Naive thymus-derived CD8-positive, alpha-beta T cell (primary cell): ENCODE measurements at regions not wholly inside any gene's neighbourhood (a gene's known extent, or its start where the extent isn't known, plus 50 kb on each side); places are given as distances from the start of the nearest gene placed in this dataset.

ENCODE experiments used
- ATAC-seq, 2 donors: fragments of 150-1000 bp; cut with Tn5 transposase in 1 of 2; sonication (Bioruptor Pico), chemical (Tn5 transposase) in 1 of 2; 1 replicate in 1 of 2; 2 replicates in 1 of 2; pipeline ENCODE4 v1.10.0; 2021; ENCODE audit warnings: mild to moderate bottlenecking in 2 of 2, moderate library complexity in 2 of 2
- POLR2A ChIA-PET: fragments of 350-600 bp; sonication (Branson Sonifier 250); formaldehyde crosslinking; loops from one replicate; lab custom pipeline; 2021; ENCODE audit warnings: antibody characterized with exemption; lab: Charles Lee
- DNase-seq, 10 donors: peaks; one replicate each; pipeline versions ENCODE4 v3.0.0 to v3.0.0-alpha.2; 2020 to 2022
- H3K27ac Mint-ChIP-seq, 10 donors: one replicate each; pipeline ENCODE4 v1.8.0; 2020 to 2022; ENCODE audit warnings: mild to moderate bottlenecking in 10 of 10, mixed read lengths in 10 of 10, moderate library complexity in 4 of 10, inconsistent platforms in 1 of 10
- H3K27me3 Mint-ChIP-seq, 5 donors: one replicate each; pipeline ENCODE4 v1.8.0; 2021 to 2022; ENCODE audit warnings: mixed read lengths in 5 of 5
- H3K36me3 Mint-ChIP-seq, 3 donors: one replicate each; pipeline ENCODE4 v1.8.0; 2020 to 2022; ENCODE audit warnings: mixed read lengths in 3 of 3, mild to moderate bottlenecking in 2 of 3, inconsistent platforms in 1 of 3
- H3K4me1 Mint-ChIP-seq, 4 donors: one replicate each; pipeline ENCODE4 v1.8.0; 2021 to 2022; ENCODE audit warnings: mixed read lengths in 4 of 4
- H3K4me3 Mint-ChIP-seq, 10 donors: one replicate each; pipeline ENCODE4 v1.8.0; 2020 to 2022; ENCODE audit warnings: mild to moderate bottlenecking in 10 of 10, mixed read lengths in 10 of 10, moderate library complexity in 6 of 10, inconsistent platforms in 1 of 10
- H3K9me3 Mint-ChIP-seq, 9 donors: one replicate each; pipeline ENCODE4 v1.8.0; 2020 to 2022; ENCODE audit warnings: mixed read lengths in 9 of 9, mild to moderate bottlenecking in 3 of 9, inconsistent platforms in 1 of 9, moderate library complexity in 1 of 9

GRCh38 chr20:11234608-11235007, 560.8 kb upstream of the JAG1 start:
- Mint-ChIP-seq H3K27me3 (peaks cover 0 to 2% (median 0%) of the 10 kb centered on the region in 5 donors), H3K27ac (no peak overlapping the region), H3K4me3 (no peak overlapping the region), H3K4me1 (no peaks in the 10 kb centered on the region), H3K9me3 (peaks cover 0 to 5% (median 0%) of the 10 kb centered on the region in 9 donors), H3K36me3 (no peaks in the 10 kb centered on the region)
- POLR2A ChIA-PET, result no interaction called here
- DNase-seq, result no peak
- no peak for ATAC-seq

- Mint-ChIP-seq H3K27me3 (peaks cover 0 to 2% (median 0%) of the 10 kb centered on the region in 5 donors), H3K36me3 (no peaks in the 10 kb centered on the region), H3K9me3 (peaks cover 0 to 5% (median 0%) of the 10 kb centered on the region in 9 donors), H3K4me3 (no peak overlapping the region), H3K27ac (no peak overlapping the region), H3K4me1 (no peaks in the 10 kb centered on the region)
- POLR2A ChIA-PET, result no interaction called here
- ATAC-seq (no peak), DNase-seq (no peak)
Measured at GRCh38 chr20:11235058-11235457, 561.3 kb upstream of the JAG1 start.

- no peak overlapping the region for H3K27ac Mint-ChIP-seq
- no peak for ATAC-seq
- no peak overlapping the region for H3K4me3 Mint-ChIP-seq
- H3K27me3 Mint-ChIP-seq, result peaks cover 0 to 15% (median 0%) of the 10 kb centered on the region in 5 donors
- H3K9me3 Mint-ChIP-seq, result peaks cover 0 to 23% (median 0%) of the 10 kb centered on the region in 9 donors
- H3K36me3 Mint-ChIP-seq, result no peaks in the 10 kb centered on the region
- no peak for DNase-seq
- POLR2A ChIA-PET, result no interaction called here
- H3K4me1 Mint-ChIP-seq, result no peaks in the 10 kb centered on the region
Measured at GRCh38 chr20:11242320-11242719, 568.5 kb upstream of the JAG1 start.

- POLR2A ChIA-PET, result no interaction called here
- no peak for DNase-seq
- no peaks in the 10 kb centered on the region for H3K4me1 Mint-ChIP-seq
- H3K4me3 Mint-ChIP-seq, result no peak overlapping the region
- ATAC-seq, result no peak
- H3K27ac Mint-ChIP-seq, result no peak overlapping the region
- H3K27me3 Mint-ChIP-seq, result peaks cover 0 to 18% (median 0%) of the 10 kb centered on the region in 5 donors
- H3K36me3 Mint-ChIP-seq, result no peaks in the 10 kb centered on the region
- H3K9me3 Mint-ChIP-seq, result peaks cover 0 to 23% (median 0%) of the 10 kb centered on the region in 9 donors
Measured at GRCh38 chr20:11245431-11245830, 571.6 kb upstream of the JAG1 start.

- no peak for DNase-seq
- H3K4me3 Mint-ChIP-seq, result no peak overlapping the region
- H3K4me1 Mint-ChIP-seq, result no peaks in the 10 kb centered on the region
- H3K27me3 Mint-ChIP-seq, result peaks cover 0 to 14% (median 0%) of the 10 kb centered on the region in 5 donors
- H3K27ac Mint-ChIP-seq, result no peak overlapping the region
- POLR2A ChIA-PET, result no interaction called here
- H3K36me3 Mint-ChIP-seq, result no peaks in the 10 kb centered on the region
- peaks cover 0 to 23% (median 0%) of the 10 kb centered on the region in 9 donors for H3K9me3 Mint-ChIP-seq
- no peak for ATAC-seq
Measured at GRCh38 chr20:11246251-11246775, 572.5 kb upstream of the JAG1 start.

GRCh38 chr20:11247046-11248010, 573.5 kb upstream of the JAG1 start:
- Mint-ChIP-seq H3K4me3 (no peak overlapping the region), H3K4me1 (no peaks in the 10 kb centered on the region), H3K9me3 (peaks cover 0 to 19% (median 2%) of the 10 kb centered on the region in 9 donors), H3K36me3 (no peaks in the 10 kb centered on the region), H3K27ac (no peak overlapping the region), H3K27me3 (peaks cover 0 to 14% (median 0%) of the 10 kb centered on the region in 5 donors)
- POLR2A ChIA-PET, result no interaction called here
- DNase-seq (no peak), ATAC-seq (no peak)

- no peaks in the 10 kb centered on the region for H3K36me3 Mint-ChIP-seq
- no peak overlapping the region for H3K4me3 Mint-ChIP-seq
- H3K27ac Mint-ChIP-seq, result no peak overlapping the region
- no peak for ATAC-seq
- peaks cover 0 to 17% (median 2%) of the 10 kb centered on the region in 9 donors for H3K9me3 Mint-ChIP-seq
- no peak for DNase-seq
- POLR2A ChIA-PET, result no interaction called here
- H3K27me3 Mint-ChIP-seq, result peaks cover 0 to 10% (median 0%) of the 10 kb centered on the region in 5 donors
- no peaks in the 10 kb centered on the region for H3K4me1 Mint-ChIP-seq
Measured at GRCh38 chr20:11248011-11248409, 574.2 kb upstream of the JAG1 start.

- no peak for ATAC-seq
Measured at GRCh38 chr20:11248687-11249638, 575.2 kb upstream of the JAG1 start.

GRCh38 chr20:11249683-11250082, 575.9 kb upstream of the JAG1 start:
- DNase-seq, result no peak
- Mint-ChIP-seq H3K4me1 (no peaks in the 10 kb centered on the region), H3K4me3 (no peak overlapping the region), H3K9me3 (peaks cover 5 to 16% (median 10%) of the 10 kb centered on the region in 9 donors), H3K27ac (no peak overlapping the region), H3K36me3 (peaks cover 0 to 6% (median 0%) of the 10 kb centered on the region in 3 donors), H3K27me3 (peaks cover 0 to 10% (median 0%) of the 10 kb centered on the region in 5 donors)
- ATAC-seq, result no peak
- POLR2A ChIA-PET, result no interaction called here

More at GRCh38 chr20:11248687-11249638, 575.2 kb upstream of the JAG1 start:
- Mint-ChIP-seq H3K4me1 (no peaks in the 10 kb centered on the region), H3K36me3 (peaks cover 0 to 6% (median 0%) of the 10 kb centered on the region in 3 donors), H3K4me3 (no peak overlapping the region), H3K27me3 (peaks cover 0 to 10% (median 0%) of the 10 kb centered on the region in 5 donors), H3K27ac (no peak overlapping the region), H3K9me3 (peaks cover 5 to 17% (median 8%) of the 10 kb centered on the region in 9 donors)
- DNase-seq, result no peak
- POLR2A ChIA-PET, result no interaction called here

- Mint-ChIP-seq H3K27ac (no peak overlapping the region), H3K27me3 (peaks cover 0 to 4% (median 0%) of the 10 kb centered on the region in 5 donors), H3K4me1 (no peaks in the 10 kb centered on the region), H3K9me3 (peaks cover 5 to 26% (median 15%) of the 10 kb centered on the region in 9 donors), H3K36me3 (peaks cover 0 to 6% (median 0%) of the 10 kb centered on the region in 3 donors), H3K4me3 (no peak overlapping the region)
- no peak for ATAC-seq
- no peak for DNase-seq
- POLR2A ChIA-PET, result no interaction called here
Measured at GRCh38 chr20:11252447-11252846, 578.6 kb upstream of the JAG1 start.

GRCh38 chr20:11255455-11255854, 581.7 kb upstream of the JAG1 start:
- ATAC-seq (no peak), DNase-seq (no peak)
- Mint-ChIP-seq H3K27ac (no peak overlapping the region), H3K4me3 (no peak overlapping the region), H3K36me3 (peaks cover 0 to 6% (median 0%) of the 10 kb centered on the region in 3 donors), H3K27me3 (no peaks in the 10 kb centered on the region), H3K9me3 (peaks cover 5 to 31% (median 15%) of the 10 kb centered on the region in 9 donors), H3K4me1 (no peaks in the 10 kb centered on the region)
- POLR2A ChIA-PET, result no interaction called here

- Mint-ChIP-seq H3K4me1 (no peaks in the 10 kb centered on the region), H3K36me3 (peaks cover 0 to 6% (median 0%) of the 10 kb centered on the region in 3 donors), H3K27ac (no peak overlapping the region), H3K9me3 (peaks cover 5 to 31% (median 15%) of the 10 kb centered on the region in 9 donors), H3K27me3 (no peaks in the 10 kb centered on the region), H3K4me3 (no peak overlapping the region)
- DNase-seq (no peak), ATAC-seq (no peak)
- POLR2A ChIA-PET, result no interaction called here
Measured at GRCh38 chr20:11255860-11256259, 582.1 kb upstream of the JAG1 start.
